Testis (tissue), 2 donors: ENCODE measurements at regions not wholly inside any gene's neighbourhood (a gene's known extent, or its start where the extent isn't known, plus 50 kb on each side); places are given as distances from the start of the nearest gene placed in this dataset.

Source experiments
- CTCF ChIP-seq, 3 experiments: fragments of 450-650 bp in 2 of 3; fragments of 200-600 bp in 1 of 3; sonication (generic) in 1 of 3; IDR thresholded peaks; one replicate each; pipeline ENCODE4 v1.5.1; 2016 to 2019; ENCODE audit warnings: antibody characterized with exemption in 3 of 3, mild to moderate bottlenecking in 2 of 3, moderate library complexity in 1 of 3
- POLR2A ChIP-seq: fragments of 450-650 bp; IDR thresholded peaks from one replicate; pipeline ENCODE4 v1.6.1; 2017; ENCODE audit warnings: antibody characterized with exemption, mild to moderate bottlenecking, moderate library complexity

GRCh38 chr2:138423745-138424144 lies 77.8 kb upstream of the SPOPL start:
- TF ChIP-seq CTCF (IDR thresholded peaks at IDR 0.05) (no peak), POLR2A (no peak)
